ENCODE measurements at regions not wholly inside any gene's neighbourhood (a gene's known extent, or its start where the extent isn't known, plus 50 kb on each side); places are given as distances from the start of the nearest gene placed in this dataset.
"Not testable (repeated sequence)": the region's sequence is repeated elsewhere in the genome, so short reads cannot be mapped to it uniquely, and the experiment has no call there.

DNA sequence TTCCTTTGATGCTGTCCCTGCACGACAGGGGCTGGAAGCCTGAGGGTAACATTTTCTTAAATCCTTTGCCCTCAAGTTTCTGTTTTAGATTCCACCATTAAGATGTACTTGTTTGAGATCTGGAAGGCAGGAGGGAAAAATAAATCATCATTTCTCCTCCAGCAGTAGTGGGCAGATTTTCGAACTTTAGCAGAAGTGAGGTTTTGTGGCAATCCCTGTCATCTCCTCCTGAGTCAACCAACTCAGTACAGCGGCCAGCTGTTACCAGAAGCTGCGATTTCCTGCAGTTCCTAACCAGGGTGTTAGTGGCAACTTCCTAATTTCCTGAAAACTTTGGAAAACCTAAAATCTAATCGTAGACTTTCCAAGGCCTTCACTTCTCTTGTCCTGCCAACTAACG, 517.2 kb upstream of the ACVR2A start:
- in situ Hi-C loops (cut with MboI; ENCODE audit: low sequenced_read_pairs) = no loop called here

DNA sequence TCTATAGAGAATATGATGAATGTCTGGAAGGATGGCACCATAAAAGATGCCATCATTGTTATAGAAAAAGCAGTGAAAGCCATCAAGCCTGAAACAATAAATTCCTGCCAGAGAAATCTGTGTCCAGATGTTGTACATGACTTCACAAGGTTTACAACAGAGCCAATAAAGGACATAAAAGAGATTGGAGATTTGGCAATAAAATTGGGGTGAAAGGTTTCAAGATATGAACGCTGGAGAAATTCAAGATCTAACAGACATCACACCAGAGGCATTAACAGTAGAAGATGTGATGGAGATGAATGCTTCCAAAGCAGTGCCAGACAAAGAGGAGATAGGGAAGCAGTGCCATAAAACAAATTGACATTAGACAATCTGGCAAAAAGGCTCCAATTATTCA, 518.8 kb upstream of the ACVR2A start:
- in situ Hi-C loops (cut with MboI; ENCODE audit: low sequenced_read_pairs) = no loop called here

DNA sequence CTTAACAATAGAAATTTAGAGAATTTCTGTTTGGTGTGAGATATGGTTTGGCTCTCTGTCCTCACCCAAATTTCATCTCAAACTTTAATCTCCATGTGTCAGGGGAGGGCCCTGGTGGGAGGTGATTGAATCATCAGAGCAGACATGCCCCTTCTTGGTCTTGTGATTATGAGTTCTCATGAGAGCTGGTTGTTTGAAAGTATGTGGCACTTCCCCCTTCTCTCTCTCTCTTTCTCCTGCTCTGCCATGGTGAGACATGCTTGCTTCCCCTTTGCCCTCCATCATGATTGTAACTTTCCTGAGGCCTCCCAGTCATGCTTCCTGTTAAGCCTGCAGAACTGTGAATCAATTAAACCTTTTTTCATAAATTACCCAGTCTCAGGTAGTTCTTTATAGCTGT, 524.7 kb upstream of the ACVR2A start:
- in situ Hi-C loops (cut with MboI; ENCODE audit: low sequenced_read_pairs) = no loop called here

DNA sequence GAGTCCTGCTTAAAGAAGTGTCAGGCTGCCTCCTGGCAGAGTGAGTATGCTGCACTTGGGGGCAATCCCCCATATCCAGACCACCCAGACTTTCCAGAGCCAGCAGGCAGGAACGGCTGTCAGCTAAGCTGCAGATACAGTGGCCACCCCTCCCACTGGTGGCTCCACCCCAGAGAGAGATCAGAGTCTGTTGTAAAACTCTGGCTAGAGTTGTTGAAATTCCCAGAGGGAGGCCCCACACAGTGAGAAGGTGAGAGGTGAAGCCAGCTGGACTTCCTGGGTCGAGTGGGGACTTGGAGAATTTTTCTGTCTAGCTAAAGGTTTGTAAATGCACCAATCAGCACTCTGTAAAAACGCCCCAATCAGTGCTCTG, 533.8 kb upstream of the ACVR2A start:
- in situ Hi-C loops (cut with MboI; ENCODE audit: low sequenced_read_pairs) = no loop called here

DNA sequence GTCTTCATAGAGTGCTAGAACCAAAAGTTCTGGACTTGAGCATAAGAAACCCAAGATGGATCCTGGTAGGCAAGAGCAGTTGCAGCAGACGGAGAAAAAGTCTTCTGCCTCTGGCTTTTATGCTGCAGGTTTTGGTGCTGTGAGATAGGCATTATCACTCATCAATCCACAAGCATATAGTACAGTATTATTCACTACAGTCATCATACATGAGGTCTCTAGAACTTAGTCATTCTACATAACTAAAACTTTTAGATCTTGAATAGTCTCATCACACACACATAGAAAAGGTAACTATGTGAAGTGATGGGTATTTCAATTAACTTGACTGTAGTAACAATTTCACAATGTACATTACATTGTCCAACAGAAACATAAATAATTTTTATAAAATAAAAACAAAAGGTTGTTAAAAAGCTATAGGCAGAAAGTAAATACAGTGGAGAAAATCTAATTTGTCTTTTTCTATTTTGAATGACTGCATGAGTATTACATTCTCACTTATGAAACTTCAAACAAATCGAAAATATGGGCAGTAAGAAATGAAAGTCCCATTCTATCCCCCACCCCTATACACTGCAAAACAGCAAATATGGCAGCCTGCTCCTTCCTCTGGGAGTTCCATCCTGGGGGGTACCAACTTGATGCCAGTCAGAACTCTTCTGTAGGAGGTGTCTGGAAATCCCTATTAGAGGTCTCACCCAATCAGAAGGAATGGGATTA, 534.3 kb upstream of the ACVR2A start:
- in situ Hi-C loops (cut with MboI; ENCODE audit: low sequenced_read_pairs) = no loop called here

DNA sequence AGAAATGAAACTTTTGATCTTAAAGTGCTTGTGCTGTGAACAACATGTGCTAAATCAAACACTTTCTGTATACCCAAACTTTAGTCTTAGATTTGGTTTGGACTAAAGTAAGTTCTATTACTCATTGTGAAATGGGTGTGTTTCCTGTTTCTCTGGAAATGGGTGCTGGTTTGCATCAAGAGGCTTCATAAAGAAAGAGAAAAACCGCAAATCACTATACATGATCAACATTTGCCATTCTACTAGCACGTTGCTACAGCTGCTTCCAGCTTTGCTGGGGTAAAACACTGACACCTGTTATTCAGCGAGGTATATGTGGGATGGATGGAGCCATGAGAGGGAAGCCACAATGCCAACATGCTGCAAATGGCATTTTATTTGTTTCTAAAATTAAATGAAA, 547.0 kb upstream of the ACVR2A start:
- in situ Hi-C loops (cut with MboI; ENCODE audit: low sequenced_read_pairs) = no loop called here

DNA sequence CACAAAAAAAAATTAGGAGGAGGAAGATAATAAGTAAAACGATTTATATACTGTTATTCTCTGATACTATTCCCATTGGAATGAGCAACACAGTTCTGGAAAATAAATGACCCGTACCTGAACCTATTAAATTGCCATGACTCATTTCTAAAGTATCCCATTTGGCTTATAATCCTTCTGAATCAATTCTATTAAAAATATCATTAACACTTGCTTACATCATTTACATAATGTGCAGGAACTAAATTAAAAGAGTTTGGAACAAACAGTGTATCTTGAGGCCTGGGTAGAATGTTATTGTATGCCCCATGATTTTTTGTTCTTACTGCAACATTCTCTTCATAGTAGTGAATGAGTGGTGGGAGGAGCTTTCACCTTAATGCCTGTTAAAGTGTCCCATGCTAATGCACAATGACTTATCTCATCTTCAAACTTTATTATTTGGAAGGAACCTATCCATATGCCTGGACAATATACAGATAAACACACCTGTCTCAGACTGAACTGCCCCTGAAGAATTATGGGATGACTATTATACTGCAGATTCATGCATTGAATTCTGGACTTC, 549.9 kb upstream of the ACVR2A start:
- in situ Hi-C loops (cut with MboI; ENCODE audit: low sequenced_read_pairs) = no loop called here

DNA sequence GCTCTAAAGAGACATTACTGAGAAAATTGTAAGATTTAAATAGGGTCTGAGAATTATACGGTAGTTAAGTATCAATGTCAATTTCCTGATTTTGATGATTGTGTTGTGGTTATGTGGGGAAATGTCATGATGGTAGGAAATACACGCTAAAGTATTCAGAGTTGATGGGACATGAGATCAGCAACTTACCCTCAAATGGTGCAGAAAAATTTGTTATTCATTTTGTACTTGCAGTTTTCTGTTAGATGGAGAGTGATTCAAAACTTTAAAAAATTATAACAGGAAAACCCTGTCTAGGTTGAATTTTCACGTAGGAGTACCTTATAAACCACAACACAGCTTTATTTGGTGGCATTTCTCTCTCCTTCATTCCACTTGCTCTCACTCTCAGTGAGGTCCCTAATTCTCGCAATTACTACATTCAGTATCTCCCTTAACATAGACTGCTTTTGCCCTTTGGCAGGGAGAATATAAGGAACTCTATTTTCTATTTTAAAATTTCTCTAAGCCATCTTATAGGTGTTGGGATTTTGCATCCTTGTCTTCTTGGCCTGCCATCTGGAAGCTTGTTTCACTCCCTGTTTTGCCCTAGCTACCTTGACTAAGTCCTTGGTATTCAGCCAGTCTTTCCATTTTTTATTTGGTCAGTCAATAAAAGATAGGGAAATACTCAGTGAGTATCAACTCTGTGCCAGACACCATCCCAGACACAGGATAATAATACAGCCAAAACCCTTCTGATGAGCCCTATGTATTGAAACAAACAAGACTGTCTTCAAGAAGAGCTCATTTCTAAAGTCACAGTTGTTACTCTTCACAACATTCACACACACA, 550.6 kb upstream of the ACVR2A start:
- in situ Hi-C loops (cut with MboI; ENCODE audit: low sequenced_read_pairs) = no loop called here

DNA sequence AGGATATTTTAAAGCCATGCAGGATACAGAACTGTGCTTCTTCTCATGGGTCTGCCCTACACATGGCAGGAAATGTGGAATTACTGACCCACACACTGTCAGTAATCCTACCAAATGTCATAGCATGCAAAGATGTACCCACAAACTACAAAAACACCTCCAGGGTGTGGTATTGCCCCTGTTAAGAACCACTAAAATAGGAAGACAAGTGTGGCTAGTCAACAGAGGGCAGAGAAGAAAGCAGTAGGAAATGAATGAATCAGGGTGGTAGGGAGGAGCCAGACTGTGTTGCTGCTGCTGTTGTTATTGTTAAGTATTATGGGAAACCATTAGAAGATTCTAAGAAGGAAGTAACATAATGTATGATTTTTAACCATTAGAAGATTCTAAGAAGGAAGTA, 556.7 kb upstream of the ACVR2A start:
- in situ Hi-C loops (cut with MboI; ENCODE audit: low sequenced_read_pairs) = no loop called here

DNA sequence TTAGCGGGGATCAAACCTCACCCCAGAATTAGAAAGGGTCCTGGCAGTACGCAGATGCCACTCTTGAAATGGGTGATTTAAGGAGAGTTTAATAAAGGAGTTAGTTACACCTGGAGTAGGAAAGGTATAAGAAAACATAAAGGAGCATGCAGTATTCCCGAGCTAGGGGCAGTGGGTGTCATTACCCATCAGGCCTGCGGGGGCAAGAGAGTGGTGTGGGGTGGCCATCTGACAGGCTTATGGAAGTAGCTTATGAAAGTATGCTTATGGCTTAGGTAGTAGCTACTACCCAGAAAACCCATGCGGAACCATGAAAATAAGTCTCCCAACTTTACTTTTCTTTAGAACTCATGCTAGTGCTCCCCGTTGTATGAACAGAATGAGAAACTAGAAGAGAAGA, 568.9 kb upstream of the ACVR2A start:
- in situ Hi-C loops (cut with MboI; ENCODE audit: low sequenced_read_pairs) = no loop called here

DNA sequence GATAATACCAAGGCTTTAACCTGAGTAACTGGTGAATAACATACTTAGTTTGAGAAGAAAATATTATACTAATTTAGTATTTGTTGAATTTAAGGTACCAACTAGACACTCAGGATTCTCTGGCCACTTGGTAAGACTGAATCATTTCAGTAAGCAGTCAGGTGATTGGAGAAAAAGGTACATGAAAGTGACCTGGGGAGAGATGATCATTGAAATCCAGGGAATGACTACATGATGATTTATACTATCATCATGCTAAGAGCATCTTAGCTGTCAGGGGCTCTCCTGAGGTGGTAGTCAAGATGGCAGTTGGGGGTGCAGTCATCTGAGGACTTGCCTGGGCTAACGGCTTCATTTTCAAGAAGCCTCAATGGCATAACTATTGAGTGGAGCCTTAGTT, 571.2 kb upstream of the ACVR2A start:
- in situ Hi-C loops (cut with MboI; ENCODE audit: low sequenced_read_pairs) = no loop called here

DNA sequence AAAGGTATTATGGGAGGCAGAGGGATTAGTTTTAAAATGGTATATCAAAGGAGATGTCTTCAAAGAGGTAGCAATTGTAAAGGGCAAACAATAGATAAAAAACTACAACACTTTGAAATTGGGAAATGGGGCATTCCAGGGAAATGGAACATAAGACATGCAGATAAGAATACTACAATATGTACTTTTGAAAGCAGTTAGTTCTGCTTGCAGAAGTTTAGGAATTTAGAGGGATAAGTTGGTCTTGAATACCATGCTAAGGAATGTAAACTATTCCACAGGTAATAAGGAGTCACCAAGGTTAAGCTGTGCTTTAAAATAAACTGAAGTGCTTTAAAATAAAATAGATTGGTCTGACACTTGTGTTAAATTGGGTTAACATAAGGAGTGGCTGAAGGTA, 571.7 kb upstream of the ACVR2A start:
- in situ Hi-C loops (cut with MboI; ENCODE audit: low sequenced_read_pairs) = no loop called here

DNA sequence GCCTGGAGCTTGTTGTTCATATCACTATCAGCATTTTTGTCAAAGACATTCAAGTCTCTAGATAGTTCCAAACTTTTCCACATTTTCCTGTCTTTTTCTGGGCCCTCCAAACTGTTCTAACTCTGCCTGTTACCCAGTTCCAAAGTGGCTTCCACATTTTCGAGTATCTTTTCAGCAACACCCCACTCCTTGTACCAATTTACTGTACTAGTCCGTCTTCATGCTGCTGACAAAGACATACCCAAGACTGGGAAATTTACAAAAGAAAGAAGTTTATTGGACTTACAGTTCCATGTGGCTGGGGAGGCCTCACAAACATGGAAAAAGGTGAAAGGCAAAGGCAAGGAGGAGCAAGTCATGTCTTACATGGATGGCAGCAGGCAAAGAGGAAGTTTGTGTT, 575.2 kb upstream of the ACVR2A start:
- in situ Hi-C loops (cut with MboI; ENCODE audit: low sequenced_read_pairs) = not testable (repeated sequence)

DNA sequence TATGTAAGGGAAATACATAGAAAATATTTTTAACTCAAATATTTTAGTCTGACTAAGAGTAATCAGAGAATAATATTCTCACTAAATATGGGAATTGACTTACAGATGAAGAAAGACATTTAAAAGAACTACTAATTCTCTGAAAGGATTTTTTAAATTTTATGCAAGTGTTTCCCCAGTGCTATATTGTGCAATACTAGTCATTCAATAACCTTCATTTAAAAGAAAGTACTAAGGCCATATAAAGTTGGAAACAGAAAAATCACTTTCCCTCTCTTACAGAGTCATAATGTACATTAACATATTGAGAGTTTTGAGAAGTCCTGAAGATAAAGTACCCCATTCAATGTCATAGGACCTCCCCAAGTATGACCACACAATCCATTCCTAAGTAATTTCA, 584.6 kb upstream of the ACVR2A start:
- in situ Hi-C loops (cut with MboI; ENCODE audit: low sequenced_read_pairs) = no loop called here

DNA sequence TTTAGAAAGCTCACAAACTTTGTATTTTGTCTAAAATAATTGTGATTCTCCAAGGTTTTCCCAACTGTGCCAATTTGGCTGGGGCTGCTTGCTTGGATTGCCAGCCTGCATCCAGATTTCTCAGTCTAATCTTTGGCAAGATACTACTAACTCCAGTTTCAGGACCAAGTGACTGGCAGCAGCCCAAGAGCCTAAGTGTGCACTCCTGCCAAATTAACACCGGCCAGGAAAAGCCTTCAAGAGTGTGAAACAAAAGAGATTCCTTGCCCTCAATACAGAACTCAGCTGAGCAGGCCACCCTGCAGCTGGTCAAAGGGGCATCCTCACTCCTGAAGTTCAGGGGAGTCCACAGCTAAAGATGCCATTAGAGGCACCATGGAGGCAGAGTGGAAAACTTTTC, 589.0 kb upstream of the ACVR2A start:
- in situ Hi-C loops (cut with MboI; ENCODE audit: low sequenced_read_pairs) = no loop called here

DNA sequence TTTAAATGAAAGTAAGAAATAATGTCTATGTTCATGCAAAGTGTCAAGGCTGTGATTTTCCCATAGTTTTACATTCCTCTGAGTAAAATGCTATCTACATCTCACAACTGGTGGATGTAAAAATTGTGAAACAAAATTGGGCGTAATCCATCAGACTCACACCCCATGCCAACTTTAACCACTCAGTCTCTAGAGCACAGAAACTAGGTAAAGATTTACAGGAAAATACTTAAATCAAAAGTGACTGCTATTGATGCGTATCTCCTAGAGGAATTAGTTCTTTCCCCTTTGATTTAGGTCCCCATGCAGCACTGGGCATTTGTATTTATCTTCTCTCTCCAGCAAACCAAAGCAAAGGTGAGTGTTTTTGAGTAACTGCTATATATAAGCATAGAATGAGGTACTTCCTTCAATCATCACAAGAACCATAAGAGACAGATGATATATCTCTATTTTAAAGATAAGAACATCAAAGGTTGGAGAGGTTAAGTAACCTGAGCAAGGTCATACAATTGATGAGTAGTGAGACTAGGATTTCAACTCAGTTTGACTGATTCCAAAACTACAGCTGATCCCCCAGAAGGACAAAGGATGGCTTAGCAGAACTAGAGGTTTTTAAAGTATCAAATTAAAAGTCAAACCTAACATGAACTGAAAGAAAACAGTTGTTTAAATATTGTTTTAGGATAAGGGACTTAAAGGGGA, 594.0 kb upstream of the ACVR2A start:
- in situ Hi-C loops (cut with MboI; ENCODE audit: low sequenced_read_pairs) = no loop called here

DNA sequence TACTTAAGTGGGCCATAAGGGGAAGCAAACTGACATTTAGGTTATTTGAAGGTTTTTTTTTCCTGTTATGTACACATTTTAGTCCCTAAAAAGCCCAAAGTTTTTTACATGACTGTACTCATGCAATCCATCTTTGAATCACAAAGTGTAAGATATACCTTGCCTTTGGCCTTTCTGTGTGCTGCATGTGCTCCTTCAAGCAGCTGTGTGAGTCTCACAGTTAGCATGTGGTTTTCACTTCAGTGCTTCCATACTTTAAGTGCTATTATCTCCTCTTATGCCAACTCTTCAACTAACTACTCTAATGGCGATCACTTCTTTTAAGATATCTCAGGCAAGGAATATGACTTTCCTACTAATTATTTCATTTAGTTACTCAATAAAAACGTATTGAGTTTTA, 597.1 kb upstream of the ACVR2A start:
- in situ Hi-C loops (cut with MboI; ENCODE audit: low sequenced_read_pairs) = no loop called here

DNA sequence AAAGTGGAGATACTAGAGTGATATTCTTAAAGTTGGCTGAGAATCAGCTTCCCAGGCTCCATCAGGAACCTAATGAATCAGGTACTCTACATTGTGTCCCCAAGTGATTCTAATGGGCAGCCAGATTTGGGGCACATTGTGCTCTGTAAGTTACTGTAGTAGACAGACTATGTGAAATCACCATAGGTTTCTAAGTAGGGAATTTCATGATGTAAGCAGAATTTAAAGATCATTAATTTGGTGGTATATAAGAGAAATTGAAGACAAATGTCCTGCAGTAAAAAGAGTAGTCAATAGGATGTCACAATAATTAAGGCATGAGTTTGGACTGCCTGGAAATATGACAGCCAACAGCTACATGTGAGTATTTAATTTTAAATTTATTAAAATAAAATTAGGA, 602.4 kb upstream of the ACVR2A start:
- in situ Hi-C loops (cut with MboI; ENCODE audit: low sequenced_read_pairs) = no loop called here

DNA sequence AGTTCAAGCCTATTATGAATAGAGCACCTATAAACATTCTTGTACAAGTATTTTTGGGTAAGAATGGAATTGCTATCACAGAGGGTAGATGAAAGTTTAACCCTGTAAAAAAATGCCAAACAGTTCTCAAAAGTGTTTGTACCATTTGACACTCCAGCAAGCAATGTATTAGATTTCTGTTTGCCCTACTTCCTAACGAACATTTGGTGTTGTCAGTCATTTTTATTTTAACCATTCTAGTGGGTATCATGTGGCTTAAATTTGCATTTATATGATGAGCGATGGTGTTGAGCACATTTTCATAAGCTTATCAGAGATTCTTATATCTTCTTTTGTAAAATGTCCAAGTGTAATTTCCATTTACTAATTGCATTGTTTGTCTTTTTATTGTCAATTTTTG, 608.2 kb upstream of the ACVR2A start:
- in situ Hi-C loops (cut with MboI; ENCODE audit: low sequenced_read_pairs) = no loop called here

DNA sequence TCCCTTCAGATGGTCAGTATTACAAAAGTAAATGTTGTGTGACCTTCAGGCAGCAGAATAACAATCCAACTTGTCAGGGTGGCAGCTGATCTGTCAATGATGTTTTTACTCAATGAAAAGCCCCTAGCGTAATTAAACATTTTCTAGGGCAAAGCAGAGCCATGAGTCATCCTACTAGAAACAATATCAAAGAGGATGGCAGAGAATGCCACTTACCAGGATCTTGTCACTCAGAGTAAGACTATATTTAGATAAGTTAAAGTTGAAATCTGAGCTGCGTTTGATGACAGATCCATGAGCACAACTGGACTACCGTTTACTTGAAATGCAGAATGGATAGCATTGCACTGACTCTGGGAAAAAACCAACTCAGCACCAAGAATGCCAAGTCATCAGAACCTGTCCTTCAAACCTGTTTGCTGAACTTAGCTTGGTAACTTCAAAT, 612.6 kb upstream of the ACVR2A start:
- in situ Hi-C loops (cut with MboI; ENCODE audit: low sequenced_read_pairs) = no loop called here

DNA sequence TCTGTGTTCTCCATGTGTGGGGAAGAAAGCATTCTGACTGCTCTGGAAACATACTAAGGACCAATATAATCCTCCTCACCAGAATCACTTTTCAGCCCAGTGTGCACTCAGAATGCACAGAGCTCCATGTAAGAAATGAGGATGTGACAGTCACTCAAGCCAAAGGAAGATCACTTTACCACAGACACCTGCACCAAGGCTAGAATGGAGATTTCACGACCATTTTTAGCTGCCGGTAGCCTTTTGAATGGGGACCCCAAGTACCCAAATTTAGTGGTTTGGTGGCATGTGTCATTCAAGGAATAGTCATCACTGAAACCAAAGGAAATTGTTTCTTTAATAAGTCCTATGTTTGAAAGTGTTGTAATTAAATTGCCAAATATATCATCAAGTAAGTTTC, 613.2 kb upstream of the ACVR2A start:
- in situ Hi-C loops (cut with MboI; ENCODE audit: low sequenced_read_pairs) = no loop called here

DNA sequence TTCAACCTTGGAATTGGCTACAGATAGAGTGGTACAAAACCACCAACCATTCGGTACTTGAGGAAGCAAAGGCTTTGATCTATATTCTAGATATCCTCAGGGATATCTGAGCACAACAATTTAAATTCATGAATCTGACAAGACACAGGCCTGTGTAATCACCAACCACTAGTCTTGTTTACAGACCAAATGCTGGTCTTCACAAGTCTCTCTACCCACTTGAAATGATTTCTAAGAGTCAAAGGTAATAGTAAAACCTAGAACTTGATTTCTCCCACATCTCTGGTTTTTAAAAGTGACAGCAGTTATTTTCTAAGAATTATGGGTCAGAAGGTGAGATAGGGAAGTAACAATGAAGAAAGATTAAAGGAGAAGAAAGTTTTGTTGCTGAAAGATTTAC, 613.7 kb upstream of the ACVR2A start:
- in situ Hi-C loops (cut with MboI; ENCODE audit: low sequenced_read_pairs) = no loop called here
